GM12878 (cell line): ENCODE measurements at regions not wholly inside any gene's neighbourhood (a gene's known extent, or its start where the extent isn't known, plus 50 kb on each side); places are given as distances from the start of the nearest gene placed in this dataset.

Experiments used
- ATAC-seq: fragments of 200-7000 bp; cut with Tn5 transposase; 3 replicates; pipeline ENCODE4 v1.9.1; 2020; ENCODE audit warnings: mild to moderate bottlenecking, moderate library complexity
- BruUV-seq: library from RNA; stranded (reverse); fragments of 400-500 nt; replicated peaks from 2 replicates; lab custom pipeline; 2021; lab: Mats Ljungman, UMichigan
- CTCF ChIA-PET: fragments of 300-600 bp; sonication (Branson Sonifier 250); formaldehyde crosslinking; extraction: SDS; loops from one replicate; lab custom pipeline; 2021; ENCODE audit warnings: inconsistent platforms; lab: Yijun Ruan, JAX
- POLR2A ChIA-PET: fragments of 350-600 bp; formaldehyde crosslinking; extraction: SDS; loops from one replicate; lab custom pipeline; 2021; ENCODE audit warnings: inconsistent platforms; lab: Charles Lee
- RAD21 ChIA-PET: fragments of 300-600 bp; sonication (Branson Sonifier 250); formaldehyde crosslinking; loops from one replicate; lab custom pipeline; 2023; ENCODE audit warnings: antibody characterized with exemption; ENCODE audit not compliant: unreplicated experiment; lab: Charles Lee
- SMC1A ChIA-PET: fragments of 300-600 bp; sonication (Branson Sonifier 250); formaldehyde crosslinking; loops from one replicate; lab custom pipeline; 2023; ENCODE audit not compliant: unreplicated experiment, uncharacterized antibody; lab: Charles Lee
- DNase-seq: peaks from one replicate; pipeline ENCODE4 v3.0.0-alpha.2; 2011; ENCODE audit warnings: low read depth, low spot score
- FAIRE-seq: peaks from 3 replicates; lab custom pipeline; 2011; peaks lifted over from hg19 to GRCh38; lab: Jason Lieb, UNC
- H2AFZ ChIP-seq: 2 replicates; pipeline ENCODE4 v1.6.0; 2011; ENCODE audit warnings: low read depth, low read length, control low read depth; ENCODE audit not compliant: control insufficient read depth
- H3K27ac ChIP-seq: 2 replicates; pipeline ENCODE4 v1.5.1; 2011; ENCODE audit warnings: control low read depth; ENCODE audit not compliant: control insufficient read depth, insufficient read depth
- H3K27me3 ChIP-seq, 2 experiments: replicated peaks in 1 of 2; 2 replicates each; pipeline versions ENCODE4 v1.6.0 to v1.6.1; 2011; ENCODE audit warnings: low read length in 1 of 2; ENCODE audit not compliant: control insufficient read depth in 2 of 2, insufficient read depth in 2 of 2
- H3K36me3 ChIP-seq, 2 experiments: 2 replicates each; pipeline ENCODE4 v1.5.1; 2011; ENCODE audit warnings: low read length in 1 of 2; ENCODE audit not compliant: control insufficient read depth in 2 of 2, insufficient read depth in 2 of 2
- H3K4me1 ChIP-seq: 2 replicates; pipeline ENCODE4 v1.6.1; 2011; ENCODE audit warnings: mild to moderate bottlenecking, low read length, moderate library complexity, mixed read lengths; ENCODE audit not compliant: control insufficient read depth, insufficient read depth
- H3K4me2 ChIP-seq: 2 replicates; pipeline ENCODE4 v1.6.0; 2011; ENCODE audit warnings: control low read depth; ENCODE audit not compliant: control insufficient read depth, insufficient read depth
- H3K4me3 ChIP-seq: fragments of 200-600 bp; sonication (generic); 2 replicates; pipeline ENCODE4 v1.5.1; 2016
- H3K79me2 ChIP-seq: 2 replicates; pipeline ENCODE4 v1.6.0; 2011; ENCODE audit warnings: low read length; ENCODE audit not compliant: control insufficient read depth, insufficient read depth
- H3K9ac ChIP-seq: 2 replicates; pipeline ENCODE4 v1.8.0; 2011; ENCODE audit warnings: low read length, control low read depth, mixed read lengths; ENCODE audit not compliant: control insufficient read depth, insufficient read depth
- H3K9me3 ChIP-seq: replicated peaks from 3 replicates; pipeline ENCODE4 v1.5.1; 2011; ENCODE audit warnings: mild to moderate bottlenecking, low read length; ENCODE audit not compliant: control insufficient read depth, insufficient read depth
- H4K20me1 ChIP-seq: 2 replicates; pipeline ENCODE4 v1.6.0; 2011; ENCODE audit not compliant: control insufficient read depth, insufficient read depth
- CUX1 ChIP-seq: IDR thresholded peaks from 2 replicates; pipeline ENCODE4 v1.6.1; 2012; ENCODE audit warnings: improper control_type of control experiment, low read depth, low read length; ENCODE audit not compliant: insufficient replicate concordance
- MTA2 ChIP-seq: fragments of 450-650 bp; IDR thresholded peaks from 2 replicates; pipeline ENCODE4 v1.6.1; 2016; ENCODE audit warnings: low read depth, mild to moderate bottlenecking, moderate library complexity
- SMC3 ChIP-seq: IDR thresholded peaks from 2 replicates; pipeline ENCODE4 v1.6.1; 2011; ENCODE audit warnings: low read length, improper control_type of control experiment, borderline replicate concordance
- SUPT20H ChIP-seq: IDR thresholded peaks from 2 replicates; pipeline ENCODE4 v1.6.1; 2011; ENCODE audit warnings: low read depth, mild to moderate bottlenecking, low read length, moderate library complexity, borderline replicate concordance; ENCODE audit not compliant: control insufficient read depth
- TAF1 ChIP-seq: IDR thresholded peaks from 2 replicates; pipeline ENCODE4 v1.6.1; 2011; ENCODE audit warnings: mild to moderate bottlenecking, low read depth, low read length, borderline replicate concordance
- ZBED1 ChIP-seq: IDR thresholded peaks from 2 replicates; pipeline ENCODE4 v1.6.1; 2016; ENCODE audit warnings: borderline replicate concordance
- WGBS: methylation state at CpG from one replicate; pipeline ENCODE4 v1.1.6; 2016; ENCODE audit warnings: low lambda C conversion rate; ENCODE audit not compliant: insufficient replicate concordance, insufficient coverage; ENCODE audit errors: missing lambda C conversion rate; 5-methylcytosine and 5-hydroxymethylcytosine counted together
- in situ Hi-C: fragments of 300-500 bp; cut with MboI; formaldehyde crosslinking; loops from 9 replicates; pipeline ENCODE4 v1.14.3; 2018; ENCODE audit warnings: mixed read lengths
- intact Hi-C: fragments of 100-400 bp; cut with micrococcal nuclease; formaldehyde crosslinking; loops from one replicate; pipeline ENCODE4 v1.14.2; 2022; ENCODE audit not compliant: unreplicated experiment
- TF ChIP-seq, protein P1 (sequence below): IDR thresholded peaks from 2 replicates; pipeline ENCODE4 v1.6.1; 2012; ENCODE audit warnings: mild to moderate bottlenecking, low read depth, low read length
- TF ChIP-seq, protein P2 (sequence below): IDR thresholded peaks from 2 replicates; pipeline ENCODE4 v1.6.1; 2011; ENCODE audit warnings: borderline replicate concordance, low read depth, mild to moderate bottlenecking, moderate library complexity, low read length; ENCODE audit not compliant: insufficient read depth, poor library complexity, severe bottlenecking
- TF ChIP-seq, protein P3 (sequence below): IDR thresholded peaks from 2 replicates; pipeline ENCODE4 v1.6.1; 2011; ENCODE audit warnings: mild to moderate bottlenecking, low read depth, low read length, moderate library complexity; ENCODE audit not compliant: insufficient replicate concordance
- TF ChIP-seq, protein P4 (sequence below): IDR thresholded peaks from 2 replicates; pipeline ENCODE4 v1.6.1; 2011; ENCODE audit warnings: low read depth, mild to moderate bottlenecking, low read length, moderate library complexity, borderline replicate concordance; ENCODE audit errors: extremely low read depth

- FAIRE-seq, result no peak
- H3K4me2 ChIP-seq, result no peak overlapping the region
- SMC1A ChIA-PET, result interaction anchor here (1.0 to 1.4 kb wide), 2 partner anchors 18 to 69 kb away, joined by 3 read pairs; no protein-coding TSS in a partner anchor
- WGBS, result 19% methylated on average over 2 of the region's 2 CpGs
- no peaks in the 10 kb centered on the region for H3K9me3 ChIP-seq
- intact Hi-C loops, result no loop called here
- no peaks in the 10 kb centered on the region for H3K27me3 ChIP-seq
- CTCF ChIA-PET, result no interaction called here
- H3K4me3 ChIP-seq, result no peak overlapping the region
- no peak for DNase-seq
- no peak overlapping the region for H3K9ac ChIP-seq
- in situ Hi-C loops, result no loop called here
- no peaks in the 10 kb centered on the region for H4K20me1 ChIP-seq
- H2AFZ ChIP-seq, result no peak overlapping the region
- POLR2A ChIA-PET, result no interaction called here
- RAD21 ChIA-PET, result no interaction called here
- no peaks in the 10 kb centered on the region for H3K4me1 ChIP-seq
- no peaks in the 10 kb centered on the region for H3K79me2 ChIP-seq
- H3K27ac ChIP-seq, result no peak overlapping the region
- no TSS peak for BruUV-seq
- no peaks in the 10 kb centered on the region for H3K36me3 ChIP-seq
- no peak for ATAC-seq
- TF ChIP-seq, protein P1, sequence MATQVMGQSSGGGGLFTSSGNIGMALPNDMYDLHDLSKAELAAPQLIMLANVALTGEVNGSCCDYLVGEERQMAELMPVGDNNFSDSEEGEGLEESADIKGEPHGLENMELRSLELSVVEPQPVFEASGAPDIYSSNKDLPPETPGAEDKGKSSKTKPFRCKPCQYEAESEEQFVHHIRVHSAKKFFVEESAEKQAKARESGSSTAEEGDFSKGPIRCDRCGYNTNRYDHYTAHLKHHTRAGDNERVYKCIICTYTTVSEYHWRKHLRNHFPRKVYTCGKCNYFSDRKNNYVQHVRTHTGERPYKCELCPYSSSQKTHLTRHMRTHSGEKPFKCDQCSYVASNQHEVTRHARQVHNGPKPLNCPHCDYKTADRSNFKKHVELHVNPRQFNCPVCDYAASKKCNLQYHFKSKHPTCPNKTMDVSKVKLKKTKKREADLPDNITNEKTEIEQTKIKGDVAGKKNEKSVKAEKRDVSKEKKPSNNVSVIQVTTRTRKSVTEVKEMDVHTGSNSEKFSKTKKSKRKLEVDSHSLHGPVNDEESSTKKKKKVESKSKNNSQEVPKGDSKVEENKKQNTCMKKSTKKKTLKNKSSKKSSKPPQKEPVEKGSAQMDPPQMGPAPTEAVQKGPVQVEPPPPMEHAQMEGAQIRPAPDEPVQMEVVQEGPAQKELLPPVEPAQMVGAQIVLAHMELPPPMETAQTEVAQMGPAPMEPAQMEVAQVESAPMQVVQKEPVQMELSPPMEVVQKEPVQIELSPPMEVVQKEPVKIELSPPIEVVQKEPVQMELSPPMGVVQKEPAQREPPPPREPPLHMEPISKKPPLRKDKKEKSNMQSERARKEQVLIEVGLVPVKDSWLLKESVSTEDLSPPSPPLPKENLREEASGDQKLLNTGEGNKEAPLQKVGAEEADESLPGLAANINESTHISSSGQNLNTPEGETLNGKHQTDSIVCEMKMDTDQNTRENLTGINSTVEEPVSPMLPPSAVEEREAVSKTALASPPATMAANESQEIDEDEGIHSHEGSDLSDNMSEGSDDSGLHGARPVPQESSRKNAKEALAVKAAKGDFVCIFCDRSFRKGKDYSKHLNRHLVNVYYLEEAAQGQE, result no peak
- no peak for TF ChIP-seq MTA2
- no peak for TF ChIP-seq SUPT20H
- TF ChIP-seq, protein P2, sequence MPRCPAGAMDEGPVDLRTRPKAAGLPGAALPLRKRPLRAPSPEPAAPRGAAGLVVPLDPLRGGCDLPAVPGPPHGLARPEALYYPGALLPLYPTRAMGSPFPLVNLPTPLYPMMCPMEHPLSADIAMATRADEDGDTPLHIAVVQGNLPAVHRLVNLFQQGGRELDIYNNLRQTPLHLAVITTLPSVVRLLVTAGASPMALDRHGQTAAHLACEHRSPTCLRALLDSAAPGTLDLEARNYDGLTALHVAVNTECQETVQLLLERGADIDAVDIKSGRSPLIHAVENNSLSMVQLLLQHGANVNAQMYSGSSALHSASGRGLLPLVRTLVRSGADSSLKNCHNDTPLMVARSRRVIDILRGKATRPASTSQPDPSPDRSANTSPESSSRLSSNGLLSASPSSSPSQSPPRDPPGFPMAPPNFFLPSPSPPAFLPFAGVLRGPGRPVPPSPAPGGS, result no peak
- no peak for TF ChIP-seq TAF1
- TF ChIP-seq SMC3, result no peak
- TF ChIP-seq ZBED1, result no peak
- TF ChIP-seq, protein P3, sequence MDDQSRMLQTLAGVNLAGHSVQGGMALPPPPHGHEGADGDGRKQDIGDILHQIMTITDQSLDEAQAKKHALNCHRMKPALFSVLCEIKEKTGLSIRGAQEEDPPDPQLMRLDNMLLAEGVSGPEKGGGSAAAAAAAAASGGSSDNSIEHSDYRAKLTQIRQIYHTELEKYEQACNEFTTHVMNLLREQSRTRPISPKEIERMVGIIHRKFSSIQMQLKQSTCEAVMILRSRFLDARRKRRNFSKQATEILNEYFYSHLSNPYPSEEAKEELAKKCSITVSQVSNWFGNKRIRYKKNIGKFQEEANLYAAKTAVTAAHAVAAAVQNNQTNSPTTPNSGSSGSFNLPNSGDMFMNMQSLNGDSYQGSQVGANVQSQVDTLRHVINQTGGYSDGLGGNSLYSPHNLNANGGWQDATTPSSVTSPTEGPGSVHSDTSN, result no peak
- TF ChIP-seq, protein P4, sequence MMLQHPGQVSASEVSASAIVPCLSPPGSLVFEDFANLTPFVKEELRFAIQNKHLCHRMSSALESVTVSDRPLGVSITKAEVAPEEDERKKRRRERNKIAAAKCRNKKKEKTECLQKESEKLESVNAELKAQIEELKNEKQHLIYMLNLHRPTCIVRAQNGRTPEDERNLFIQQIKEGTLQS, result no peak
- TF ChIP-seq CUX1, result no peak
These were observed 391.4 kb upstream of the SYT1 start for GRCh38 chr12:78473136-78473535.
